Stimulated activated CD4-positive, alpha-beta T cell treated with anti-CD3 and anti-CD28 coated beads, Interleukin-1b, Interleukin-23, amount 100 ng/mL, for 24 hours (primary cell): ENCODE measurements at regions not wholly inside any gene's neighbourhood (a gene's known extent, or its start where the extent isn't known, plus 50 kb on each side); places are given as distances from the start of the nearest gene placed in this dataset.
"Not testable (repeated sequence)": the region's sequence is repeated elsewhere in the genome, so short reads cannot be mapped to it uniquely, and the experiment has no call there.

Source experiments
- DNase-seq, 4 experiments: peaks; one replicate each; pipeline ENCODE4 v3.0.0-alpha.2; 2020; ENCODE audit warnings: low read depth in 4 of 4, low spot score in 1 of 4

DNA sequence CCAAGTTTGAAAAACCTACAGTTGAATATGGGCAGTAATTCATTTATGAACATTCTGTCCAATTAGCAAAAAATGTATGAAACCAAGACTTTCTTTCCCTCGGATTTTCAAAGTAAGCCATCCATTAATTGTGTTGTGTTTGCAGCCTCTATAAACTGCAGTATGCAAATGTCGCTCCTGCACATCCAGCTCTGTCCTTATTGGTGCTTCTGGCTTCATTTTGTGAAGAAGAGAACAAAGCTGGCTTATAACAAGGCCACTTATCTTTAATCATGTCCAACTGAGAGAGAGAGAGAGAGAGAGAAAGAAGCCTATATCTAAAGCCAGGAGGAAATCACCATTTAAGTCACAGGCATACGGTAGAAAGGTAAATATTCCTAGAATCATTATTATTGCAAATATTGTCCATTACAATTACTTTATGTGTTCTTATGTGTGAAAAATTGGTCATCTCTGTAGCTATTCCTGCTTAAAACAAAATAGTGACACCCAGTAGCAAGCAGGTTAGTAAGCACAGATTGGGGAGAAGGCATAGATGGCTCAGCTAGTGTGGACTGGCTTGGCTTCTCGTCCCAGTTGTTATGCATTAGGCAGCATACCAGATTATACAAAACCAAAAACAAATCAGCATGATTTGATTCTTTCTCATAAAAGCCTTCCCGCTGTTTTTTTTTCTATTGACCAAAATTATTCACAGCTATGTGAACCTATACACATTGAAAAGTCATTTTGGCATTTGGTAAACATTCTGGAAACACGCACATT lies 726.4 kb upstream of the SOX11 start:
- no peak for DNase-seq

DNA sequence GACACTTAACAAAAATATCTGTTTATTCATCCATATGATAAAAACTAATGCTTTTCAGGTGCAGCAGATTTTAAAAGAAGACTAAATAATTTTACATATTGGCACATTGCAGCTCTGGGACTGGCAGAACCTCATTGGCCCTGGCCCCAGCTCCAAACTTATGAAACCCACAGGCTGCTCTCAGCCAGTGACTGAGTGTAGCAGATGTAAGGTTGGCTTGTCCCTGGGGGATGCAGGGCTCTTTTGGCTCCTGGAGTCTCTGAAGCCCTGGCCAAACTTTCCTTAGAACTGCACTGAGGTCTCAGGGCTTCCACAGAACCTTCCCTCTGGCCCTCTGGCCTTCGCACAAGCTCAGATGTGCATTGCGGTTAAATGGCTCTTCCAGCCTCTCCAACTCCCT lies 725.0 kb upstream of the SOX11 start:
- DNase-seq, result no peak

DNA sequence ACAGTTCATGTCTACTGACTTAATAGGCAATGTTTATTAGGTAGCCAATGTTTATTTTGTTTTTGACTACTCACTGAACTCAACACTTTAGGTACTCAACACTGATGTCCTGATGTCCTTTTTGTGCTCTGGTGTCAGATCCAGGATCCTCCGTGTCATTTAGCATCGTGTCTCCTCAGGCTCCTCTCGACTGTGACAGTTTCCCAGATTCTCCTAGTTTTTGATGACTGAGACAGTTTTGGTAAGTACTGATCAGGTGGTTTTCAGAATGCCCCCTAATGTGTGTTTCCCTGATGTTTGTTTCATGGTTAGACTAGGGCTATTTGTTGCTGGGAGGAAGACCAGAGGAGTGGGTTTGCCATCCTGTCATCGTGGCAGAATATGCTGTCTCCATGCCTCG lies 719.7 kb upstream of the SOX11 start:
- DNase-seq, result no peak

DNA sequence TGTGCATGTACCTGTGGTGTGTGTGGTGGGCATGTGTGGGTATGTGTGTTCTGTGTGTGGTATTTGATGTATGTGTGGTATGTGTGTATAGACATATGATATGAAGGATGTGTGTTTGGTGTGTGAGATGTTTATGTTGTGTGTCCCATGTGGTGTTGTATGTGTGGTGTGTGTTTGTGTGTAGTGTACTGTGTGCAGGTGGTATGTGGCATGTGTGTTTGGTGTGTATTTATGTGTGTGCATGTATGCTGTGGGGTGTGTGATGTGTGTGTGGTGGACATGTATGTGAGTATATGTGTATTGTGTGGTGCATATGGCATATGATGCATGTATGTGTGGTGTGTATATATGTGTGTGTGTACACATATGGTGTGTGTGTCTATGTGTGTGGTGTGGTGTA lies 718.8 kb upstream of the SOX11 start:
- no peak for DNase-seq

DNA sequence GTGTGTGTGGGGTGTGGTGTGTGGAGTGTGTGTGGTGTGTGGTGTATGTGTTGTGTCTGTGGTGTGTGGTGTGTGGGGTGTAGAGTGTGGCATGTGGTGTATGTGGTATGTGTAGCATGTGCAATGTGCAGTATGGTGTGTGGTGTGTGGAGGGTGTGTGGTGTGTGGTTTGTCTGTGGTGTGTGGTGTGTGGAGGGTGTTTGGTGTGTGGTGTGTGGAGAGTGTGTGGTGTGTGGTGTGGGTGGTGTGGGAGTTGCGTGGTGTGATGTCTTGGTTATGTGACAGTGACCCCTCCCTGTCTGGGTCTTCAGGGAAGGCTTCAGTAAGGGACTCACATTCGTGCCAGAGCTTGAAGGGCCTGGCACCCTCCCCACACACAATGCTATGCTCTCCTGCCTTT lies 718.2 kb upstream of the SOX11 start:
- DNase-seq, result no peak

DNA sequence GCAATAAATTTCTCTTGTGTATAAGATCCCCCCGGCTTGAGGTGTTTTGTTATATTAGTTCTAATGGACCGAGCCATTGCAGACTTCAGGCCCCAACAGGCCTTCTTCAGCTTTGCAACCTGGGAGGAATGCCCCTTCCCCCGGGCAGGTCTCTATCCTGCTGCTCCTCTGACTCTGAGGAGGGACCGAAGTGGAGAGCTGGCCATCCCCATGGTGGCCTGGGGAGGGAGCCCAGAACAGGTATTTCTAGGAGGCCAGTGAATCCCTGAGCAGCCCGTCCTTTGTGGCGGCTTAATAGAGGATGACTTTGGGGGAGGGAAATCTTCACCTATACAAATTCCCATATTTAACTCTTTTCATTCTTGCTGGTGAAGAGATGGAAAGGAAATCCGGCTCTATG lies 715.8 kb upstream of the SOX11 start:
- DNase-seq, result no peak

DNA sequence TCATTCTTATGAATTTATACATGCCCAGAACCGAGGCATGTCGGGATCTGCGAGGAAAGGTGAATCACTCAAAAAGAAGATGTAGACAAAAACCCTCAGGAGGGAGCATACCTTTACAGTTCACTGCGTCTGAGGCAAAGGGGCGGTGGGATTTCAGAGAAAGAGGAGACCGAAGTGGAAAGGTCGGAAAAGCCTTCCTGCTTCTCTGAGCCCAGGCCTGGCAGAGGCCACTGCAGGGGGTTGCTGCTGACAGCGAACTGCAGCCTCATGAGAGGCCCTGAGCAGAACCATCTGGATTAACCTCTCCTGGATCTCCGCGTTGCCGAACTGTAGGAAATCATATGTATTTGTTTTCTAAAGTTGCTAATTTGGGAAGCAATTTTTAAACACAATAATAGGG lies 713.1 kb upstream of the SOX11 start:
- no peak for DNase-seq

DNA sequence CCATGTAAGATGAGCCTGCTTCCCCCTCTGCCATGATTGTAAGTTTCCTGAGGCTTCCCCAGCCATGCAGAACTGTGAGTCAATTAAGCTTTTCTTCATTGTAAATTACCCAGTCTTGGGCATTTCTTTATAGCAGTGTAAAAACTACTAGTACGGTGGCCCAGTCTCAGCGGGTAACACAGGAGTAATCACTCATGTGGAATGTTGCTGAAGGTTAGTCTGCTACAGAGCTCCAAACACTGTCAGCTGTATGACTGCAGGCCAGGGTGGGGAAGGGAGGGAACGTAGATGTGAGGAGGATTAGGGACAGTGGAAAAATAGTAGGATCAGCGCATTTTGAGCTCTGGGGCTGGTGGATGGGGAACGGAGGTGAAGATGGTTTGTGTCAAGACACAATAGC lies 711.2 kb upstream of the SOX11 start:
- no peak for DNase-seq

DNA sequence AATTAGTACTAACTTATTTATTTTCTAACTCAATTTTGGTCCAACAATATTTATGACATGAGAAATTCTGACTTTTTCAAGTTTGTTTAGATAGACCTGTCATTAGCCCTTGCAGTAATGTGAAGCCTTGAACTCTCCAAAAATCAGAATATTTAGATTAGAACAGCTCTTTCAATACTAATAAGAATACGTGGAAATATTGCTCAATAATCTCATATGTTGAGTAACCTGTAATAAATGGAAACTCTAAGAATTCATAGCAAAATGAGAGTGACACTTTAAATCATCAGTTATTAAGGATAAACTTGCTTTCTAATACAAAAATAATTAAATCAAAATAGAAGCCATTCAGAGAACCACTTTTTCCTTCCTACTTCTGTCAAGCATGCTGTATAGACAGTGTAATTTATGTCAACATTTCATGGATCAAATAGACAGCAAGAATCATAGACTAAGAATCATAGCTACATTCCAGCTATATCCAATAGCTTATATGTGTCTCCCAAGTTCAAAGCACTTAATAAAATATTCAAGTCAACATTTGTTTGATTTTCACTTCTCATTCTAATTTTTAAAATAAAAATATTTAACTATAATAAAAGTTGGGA lies 710.3 kb upstream of the SOX11 start:
- DNase-seq, result no peak

DNA sequence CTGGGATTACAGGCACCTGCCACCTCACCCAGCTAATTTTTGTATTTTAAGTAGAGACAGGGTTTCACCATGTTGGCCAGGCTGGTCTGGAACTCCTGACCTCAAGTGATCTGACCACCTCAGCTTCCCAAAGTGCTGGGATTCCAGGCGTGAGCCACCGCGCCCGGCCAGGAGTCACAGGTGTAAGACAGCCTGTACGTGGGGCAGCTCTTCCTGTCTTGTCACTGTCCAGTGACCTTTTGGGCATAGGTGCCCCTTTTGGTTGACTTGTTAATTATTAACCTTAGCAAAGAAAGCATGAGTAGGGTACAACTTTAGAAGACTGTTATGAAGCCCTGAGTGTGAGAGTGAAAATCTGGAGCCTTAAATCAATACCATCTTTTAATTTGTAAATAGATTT lies 703.7 kb upstream of the SOX11 start:
- not testable (repeated sequence) for DNase-seq

DNA sequence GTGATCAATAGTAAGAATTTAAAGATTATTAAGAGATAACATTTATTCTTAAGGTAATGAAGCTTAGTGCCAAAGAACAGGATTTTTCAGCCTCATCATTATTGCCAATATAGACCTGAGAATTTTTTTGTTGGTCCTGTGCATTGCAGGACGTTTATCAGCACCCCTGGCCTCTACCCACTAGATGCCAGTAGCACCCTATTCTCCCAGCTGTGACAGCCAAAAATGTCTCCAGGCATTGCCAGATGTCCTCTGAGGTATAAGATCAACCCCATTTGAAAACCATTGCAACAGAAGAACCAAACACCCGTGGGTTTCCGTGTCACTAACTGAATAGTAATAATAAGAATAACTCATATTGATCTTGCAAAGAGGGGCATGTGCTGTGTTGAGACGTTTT lies 700.0 kb upstream of the SOX11 start:
- DNase-seq, result no peak

DNA sequence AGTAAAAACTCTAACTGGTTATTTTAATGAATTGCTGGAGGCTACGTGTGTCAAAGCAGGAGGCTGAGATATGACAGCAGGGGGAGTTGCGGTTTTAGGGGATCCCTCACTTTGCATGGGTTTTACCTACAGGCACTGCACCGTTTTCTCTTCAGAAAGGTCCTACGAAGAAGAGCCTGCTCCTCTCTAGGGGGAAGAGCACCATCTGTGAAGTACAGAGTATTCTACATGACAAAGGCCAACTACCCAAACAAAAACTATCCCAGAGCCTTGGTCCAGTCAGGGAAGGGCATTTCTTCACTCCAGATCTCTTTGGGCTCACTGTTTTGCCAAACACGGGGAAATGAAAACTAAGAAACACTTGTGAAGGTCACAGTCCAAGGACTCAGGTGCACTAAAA lies 696.7 kb upstream of the SOX11 start:
- DNase-seq, result no peak

DNA sequence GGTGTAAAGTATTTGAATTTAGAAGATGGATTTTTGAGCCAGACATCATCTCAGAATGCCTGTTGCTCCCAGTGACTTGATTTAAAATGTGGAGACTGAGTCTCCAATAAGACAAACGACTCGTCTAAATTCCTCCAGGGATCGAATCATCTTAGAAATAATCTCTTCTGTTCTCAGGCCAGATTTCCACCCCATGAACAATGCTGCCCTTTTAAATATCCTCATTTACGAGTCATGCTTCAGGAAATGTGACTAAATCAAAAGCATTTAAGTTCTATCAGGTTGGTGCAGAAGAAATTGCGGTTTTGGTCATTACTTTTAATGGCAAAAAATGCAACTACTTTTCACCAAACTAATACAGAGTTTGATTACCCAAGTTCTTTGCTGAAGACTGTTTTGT lies 684.6 kb upstream of the SOX11 start:
- DNase-seq, result no peak

DNA sequence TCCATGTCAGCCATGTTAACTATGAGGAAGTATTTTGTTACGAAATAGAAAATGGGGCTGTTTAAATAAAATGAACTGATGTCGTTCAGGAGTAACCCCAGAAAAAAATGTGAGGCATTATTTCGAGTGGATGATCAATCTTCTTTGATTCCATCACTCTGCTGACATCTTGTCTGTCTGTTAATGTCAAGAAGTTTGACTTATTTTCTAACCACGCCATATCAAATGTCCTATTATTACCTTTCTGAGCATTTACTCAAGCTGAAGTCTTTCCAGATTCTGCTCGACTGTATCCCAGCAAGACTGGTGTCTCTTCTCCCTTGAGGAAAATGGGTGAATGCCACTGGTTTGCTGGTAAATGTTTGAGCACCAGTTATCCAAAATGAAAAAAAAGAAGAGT lies 672.9 kb upstream of the SOX11 start:
- DNase-seq, result no peak

DNA sequence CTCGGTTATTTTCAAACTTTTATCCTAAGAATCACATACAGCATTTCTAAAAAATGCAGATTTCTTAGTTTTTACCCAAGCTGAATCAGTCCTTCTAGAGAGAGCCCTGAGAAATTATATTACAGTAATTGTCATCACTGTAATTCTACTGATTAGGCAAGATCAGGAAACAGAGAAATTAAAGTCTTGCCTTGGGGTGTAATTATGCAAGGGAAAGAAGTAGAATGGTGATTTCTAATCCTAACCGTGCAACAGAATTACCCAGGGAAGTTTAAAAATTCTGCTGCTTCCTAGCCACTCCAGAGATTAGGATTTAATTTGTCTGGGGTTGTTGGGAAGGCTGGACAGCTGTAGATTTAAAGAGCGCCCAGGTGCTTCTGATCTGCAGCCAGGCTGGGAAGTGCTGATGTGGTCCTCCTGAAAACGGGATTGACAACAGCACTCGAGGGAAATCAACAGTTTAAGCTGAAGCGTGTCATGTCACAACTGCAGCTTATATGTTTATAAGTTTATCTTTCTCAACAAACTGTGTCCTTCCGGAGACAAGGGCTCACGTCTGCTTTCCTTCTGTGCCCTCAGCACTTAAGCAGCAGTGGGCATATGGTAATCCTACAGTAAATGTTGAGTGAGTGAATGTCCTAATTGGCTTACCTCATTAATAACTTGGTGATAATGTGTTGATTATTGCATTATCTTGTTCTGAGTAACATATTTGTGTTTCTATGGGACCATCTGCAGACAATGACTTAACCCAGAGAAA lies 671.9 kb upstream of the SOX11 start:
- no peak for DNase-seq

DNA sequence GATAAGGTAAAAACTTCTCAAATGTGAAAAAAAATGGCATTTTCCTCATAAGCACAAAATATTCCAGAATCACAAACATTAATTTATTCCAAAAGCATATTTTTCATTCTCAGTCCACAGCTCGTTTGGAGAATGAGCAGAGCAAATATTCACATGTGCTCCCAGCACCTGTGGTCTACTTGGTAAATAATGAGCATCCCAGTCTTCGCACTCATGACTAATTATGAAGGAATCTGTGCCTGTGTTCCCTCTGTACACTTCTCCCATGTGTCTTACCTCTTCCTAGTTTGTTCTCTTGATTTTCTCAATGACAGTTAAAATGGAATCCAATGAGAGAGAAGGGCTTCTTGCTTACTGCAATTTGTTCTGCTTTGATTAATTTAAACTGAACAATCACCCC lies 671.0 kb upstream of the SOX11 start:
- no peak for DNase-seq

DNA sequence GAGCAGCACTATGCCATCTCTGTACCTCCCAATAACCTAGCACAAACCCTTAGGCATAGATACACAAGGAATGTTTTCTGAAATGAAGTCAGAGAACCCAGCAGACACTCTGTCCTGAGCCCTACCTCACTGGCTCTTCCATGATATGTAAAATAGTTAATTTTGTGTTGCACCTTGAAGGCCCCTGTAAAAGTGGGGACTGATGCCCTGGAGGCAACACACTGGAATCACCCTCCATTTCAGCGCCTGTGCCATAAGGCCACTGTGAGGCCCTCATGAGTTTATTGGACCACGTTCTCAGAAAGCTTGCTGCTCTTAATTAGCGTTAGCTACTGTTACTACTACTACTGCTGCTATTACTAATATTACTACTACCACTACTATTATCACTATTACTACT lies 670.1 kb upstream of the SOX11 start:
- DNase-seq, result no peak

DNA sequence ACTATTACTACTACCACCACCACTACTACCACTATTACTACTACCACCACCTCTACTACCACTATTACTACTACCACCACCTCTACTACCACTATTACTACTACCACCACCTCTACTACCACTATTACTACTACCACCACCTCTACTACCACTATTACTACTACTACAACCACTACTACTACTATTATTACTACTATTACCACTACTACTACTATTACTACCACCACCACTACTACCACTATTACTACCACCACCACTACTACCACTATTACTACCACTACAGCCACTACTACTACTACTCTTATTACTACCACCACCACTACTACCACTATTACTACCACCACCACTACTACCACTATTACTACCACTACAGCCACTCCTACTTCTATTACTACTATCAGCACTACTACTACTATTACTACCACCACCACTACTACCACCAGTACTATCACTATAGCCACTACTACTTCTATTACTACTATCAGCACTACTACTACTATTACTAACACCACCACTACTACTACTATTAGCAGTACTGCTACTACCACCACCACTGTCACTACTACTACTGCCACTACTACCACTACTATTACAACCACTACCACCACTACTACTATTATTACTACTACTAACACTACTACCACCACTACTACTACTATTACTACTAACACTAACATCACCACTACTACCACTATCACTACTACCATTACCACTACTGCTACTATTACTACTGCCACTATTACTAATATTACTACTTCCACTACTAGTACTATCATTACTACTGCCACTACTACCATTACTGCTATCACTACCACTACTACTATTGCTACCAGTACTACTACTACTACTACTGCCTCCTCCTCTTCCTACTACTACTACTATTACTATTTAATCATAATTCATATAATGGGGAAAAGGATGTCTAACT lies 669.2 kb upstream of the SOX11 start:
- DNase-seq, result not testable (repeated sequence)

DNA sequence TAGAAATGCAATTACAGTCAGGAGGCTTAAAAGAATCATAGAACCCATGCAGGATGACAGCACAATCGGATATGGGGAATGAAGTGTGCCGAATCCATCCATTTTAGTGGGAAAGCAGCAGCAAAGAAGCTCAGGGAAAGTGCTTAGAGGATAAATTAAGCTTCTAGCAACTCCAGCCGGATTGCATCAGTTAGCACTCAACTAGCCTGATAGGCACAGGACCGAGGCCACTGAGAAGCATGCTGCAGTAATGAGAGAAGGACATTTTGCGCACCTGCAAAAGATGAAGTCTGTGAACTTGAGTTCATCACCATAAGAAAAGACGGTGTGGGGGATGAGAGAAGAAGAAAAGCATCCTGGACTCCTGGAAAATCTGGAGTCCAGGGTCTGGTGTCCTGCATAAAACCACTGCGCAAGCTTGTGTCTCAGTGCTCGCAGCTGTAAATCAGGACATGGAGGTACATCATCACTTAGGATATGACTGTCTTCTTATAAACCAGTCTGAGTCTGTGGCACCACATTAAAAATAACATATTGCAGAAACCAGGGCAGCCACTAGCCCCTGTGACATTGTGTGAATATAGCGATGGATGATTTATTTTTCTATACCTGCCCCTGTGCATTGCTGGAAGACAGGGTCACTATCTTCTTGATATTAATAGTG lies 665.5 kb upstream of the SOX11 start:
- no peak for DNase-seq

DNA sequence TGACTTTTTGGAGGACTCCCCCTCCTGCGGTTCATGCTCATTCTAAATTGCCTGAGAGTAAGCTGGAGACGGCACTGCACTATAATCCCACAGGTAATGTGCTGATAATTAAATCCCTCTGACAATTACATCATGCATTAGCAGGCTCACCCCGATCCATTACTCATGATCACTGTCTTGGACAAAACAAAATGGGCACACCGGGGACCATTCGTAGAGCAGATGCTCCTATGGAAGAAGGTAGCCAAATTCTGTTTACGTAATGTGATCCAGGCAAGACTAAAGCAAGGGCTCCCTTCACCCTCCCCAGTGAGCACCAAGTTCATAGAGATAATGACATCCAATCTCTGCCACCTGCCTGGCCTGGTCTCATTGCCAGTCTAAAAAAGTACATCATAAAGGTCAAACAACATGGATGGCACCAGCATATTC lies 657.1 kb upstream of the SOX11 start:
- DNase-seq, result no peak

DNA sequence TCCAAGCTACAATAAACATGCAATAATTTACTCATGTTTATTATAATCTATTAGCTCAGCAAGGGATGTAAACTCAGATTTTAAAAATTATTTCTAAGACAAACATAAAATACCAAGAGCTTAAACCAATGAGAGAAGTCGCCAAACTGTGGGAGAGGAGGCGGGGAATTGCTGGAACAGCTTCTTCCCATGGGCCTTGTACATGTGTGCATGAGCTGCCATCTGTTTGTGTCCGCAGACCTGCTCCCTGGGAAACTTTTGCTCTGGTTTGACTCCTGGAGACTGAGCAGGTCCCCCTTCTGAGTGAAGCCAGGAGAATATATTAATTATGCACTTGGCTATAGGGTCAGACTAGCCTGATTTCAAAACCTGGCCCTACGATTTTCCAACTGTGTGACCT lies 655.9 kb upstream of the SOX11 start:
- DNase-seq, result no peak
